ENCODE measurements at regions not wholly inside any gene's neighbourhood (a gene's known extent, or its start where the extent isn't known, plus 50 kb on each side); places are given as distances from the start of the nearest gene placed in this dataset.

DNA sequence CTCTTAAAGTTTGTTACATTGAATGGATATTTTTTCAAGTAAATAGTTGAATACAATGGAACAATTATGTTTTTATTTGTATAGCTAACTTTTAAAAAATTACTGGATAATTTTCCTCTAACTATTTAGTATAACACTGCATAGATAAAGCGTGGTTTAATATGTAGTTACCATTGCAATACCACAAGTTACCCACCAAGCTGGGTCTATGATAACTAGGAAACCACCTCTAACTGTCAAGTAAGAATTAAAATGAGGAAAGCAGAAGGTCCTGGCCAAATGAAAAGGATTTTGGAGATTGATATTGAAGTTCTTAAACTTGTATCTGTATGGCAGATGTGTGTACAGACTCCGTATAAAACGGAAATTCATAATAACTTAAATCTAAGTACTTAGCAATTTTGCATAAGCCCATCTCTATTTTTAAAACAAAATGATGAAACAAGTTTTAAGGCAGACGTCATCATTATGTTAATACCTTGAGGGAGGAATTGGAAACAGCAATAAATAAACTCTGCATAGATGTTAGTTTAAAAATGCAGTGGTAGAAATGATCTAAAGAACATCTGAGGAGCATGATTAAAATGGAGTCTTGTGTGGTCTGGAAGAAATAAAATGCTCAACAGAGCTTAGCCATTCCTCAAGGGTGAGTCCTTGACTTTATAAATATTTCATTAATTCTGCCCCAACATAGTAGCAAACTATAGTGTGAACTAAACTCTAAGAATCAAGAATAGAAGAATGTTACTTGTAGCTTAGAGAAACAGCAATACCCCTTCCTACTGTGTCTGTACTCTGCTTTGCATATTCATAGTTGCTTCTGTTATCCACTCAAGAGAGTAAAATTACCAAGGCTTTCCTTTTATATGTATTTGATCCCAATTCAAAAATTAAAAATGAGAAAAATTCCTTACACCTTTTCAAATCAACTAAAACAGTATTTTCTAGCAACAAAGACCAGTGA lies 206.4 kb upstream of the FERD3L start:
- TF ChIP-seq, protein P1, sequence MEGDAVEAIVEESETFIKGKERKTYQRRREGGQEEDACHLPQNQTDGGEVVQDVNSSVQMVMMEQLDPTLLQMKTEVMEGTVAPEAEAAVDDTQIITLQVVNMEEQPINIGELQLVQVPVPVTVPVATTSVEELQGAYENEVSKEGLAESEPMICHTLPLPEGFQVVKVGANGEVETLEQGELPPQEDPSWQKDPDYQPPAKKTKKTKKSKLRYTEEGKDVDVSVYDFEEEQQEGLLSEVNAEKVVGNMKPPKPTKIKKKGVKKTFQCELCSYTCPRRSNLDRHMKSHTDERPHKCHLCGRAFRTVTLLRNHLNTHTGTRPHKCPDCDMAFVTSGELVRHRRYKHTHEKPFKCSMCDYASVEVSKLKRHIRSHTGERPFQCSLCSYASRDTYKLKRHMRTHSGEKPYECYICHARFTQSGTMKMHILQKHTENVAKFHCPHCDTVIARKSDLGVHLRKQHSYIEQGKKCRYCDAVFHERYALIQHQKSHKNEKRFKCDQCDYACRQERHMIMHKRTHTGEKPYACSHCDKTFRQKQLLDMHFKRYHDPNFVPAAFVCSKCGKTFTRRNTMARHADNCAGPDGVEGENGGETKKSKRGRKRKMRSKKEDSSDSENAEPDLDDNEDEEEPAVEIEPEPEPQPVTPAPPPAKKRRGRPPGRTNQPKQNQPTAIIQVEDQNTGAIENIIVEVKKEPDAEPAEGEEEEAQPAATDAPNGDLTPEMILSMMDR (IDR thresholded peaks at IDR 0.05), result no peak
- TF ChIP-seq EZH2 (IDR thresholded peaks at IDR 0.05; ENCODE audit: borderline replicate concordance, insufficient read depth, low read depth, low read length, poor library complexity, severe bottlenecking), result no peak

All from B cell (primary cell).